A673 (cell line): ENCODE measurements at regions not wholly inside any gene's neighbourhood (a gene's known extent, or its start where the extent isn't known, plus 50 kb on each side); places are given as distances from the start of the nearest gene placed in this dataset.

Source experiments
- CTCF ChIP-seq: fragments of 300-800, 200-600 bp; sonication (generic); conservative IDR thresholded peaks from 2 replicates; pipeline ENCODE4 v1.5.1; 2017; ENCODE audit warnings: low read depth, mild to moderate bottlenecking, antibody characterized with exemption, low read length, moderate library complexity, mixed read lengths
- EZH2 ChIP-seq: fragments of 200-600 bp; sonication (generic); IDR thresholded peaks from 2 replicates; pipeline ENCODE4 v1.6.1; 2017; ENCODE audit warnings: borderline replicate concordance, low read depth, mild to moderate bottlenecking, mixed read lengths, antibody characterized with exemption, low read length; ENCODE audit not compliant: poor library complexity, severe bottlenecking

GRCh38 chr5:63341442-63341841 lies 620.8 kb downstream of the HTR1A start:
- no peak for TF ChIP-seq CTCF
- TF ChIP-seq EZH2, result no peak
